ENCODE measurements at regions not wholly inside any gene's neighbourhood (a gene's known extent, or its start where the extent isn't known, plus 50 kb on each side); places are given as distances from the start of the nearest gene placed in this dataset.
"Not testable (repeated sequence)": the region's sequence is repeated elsewhere in the genome, so short reads cannot be mapped to it uniquely, and the experiment has no call there.

DNA sequence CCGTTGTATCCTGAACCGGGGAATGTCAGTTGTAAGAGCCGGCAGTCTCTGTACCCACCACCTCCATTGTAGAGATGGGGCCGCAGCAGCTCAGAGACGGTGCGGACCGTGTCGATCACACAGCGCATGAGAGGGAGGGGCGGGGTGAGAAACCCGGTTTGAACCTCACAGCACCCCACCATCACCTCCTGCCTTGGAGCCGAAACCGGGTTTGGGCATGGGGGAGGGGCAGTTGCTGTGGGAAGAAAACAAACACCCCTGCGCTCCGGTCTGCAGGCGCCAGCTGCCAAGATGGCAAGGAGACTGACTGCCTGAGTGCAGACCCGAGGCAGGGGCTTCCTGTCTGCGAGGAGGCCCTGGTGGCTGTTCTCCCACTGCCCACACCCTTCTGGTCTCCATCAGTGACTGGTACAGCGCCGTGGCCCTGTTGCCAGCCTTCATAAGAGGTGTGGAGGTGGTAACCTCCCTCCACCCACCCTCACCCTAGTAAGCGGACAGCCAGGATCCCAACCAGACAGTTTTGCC, 69.2 kb upstream of the SSBP3 start:
- DNase-seq (ENCODE audit: insufficient read length, low spot score) (no peak), FAIRE-seq (no peak)

- DNase-seq (ENCODE audit: insufficient read length, low spot score) (no peak), FAIRE-seq (no peak)
These were observed 68.4 kb upstream of the SSBP3 start for GRCh38 chr1:54474310-54475251.

- no peak for FAIRE-seq
- DNase-seq (ENCODE audit: insufficient read length, low spot score), result no peak
These were observed 65.4 kb upstream of the SSBP3 start for GRCh38 chr1:54471588-54471987.

GRCh38 chr1:54469444-54469843, 63.2 kb upstream of the SSBP3 start:
- FAIRE-seq; DNase-seq (ENCODE audit: insufficient read length, low spot score): not testable (repeated sequence)

- FAIRE-seq; DNase-seq (ENCODE audit: insufficient read length, low spot score): not testable (repeated sequence)
These were observed 62.3 kb upstream of the SSBP3 start for GRCh38 chr1:54468288-54469084.

DNA sequence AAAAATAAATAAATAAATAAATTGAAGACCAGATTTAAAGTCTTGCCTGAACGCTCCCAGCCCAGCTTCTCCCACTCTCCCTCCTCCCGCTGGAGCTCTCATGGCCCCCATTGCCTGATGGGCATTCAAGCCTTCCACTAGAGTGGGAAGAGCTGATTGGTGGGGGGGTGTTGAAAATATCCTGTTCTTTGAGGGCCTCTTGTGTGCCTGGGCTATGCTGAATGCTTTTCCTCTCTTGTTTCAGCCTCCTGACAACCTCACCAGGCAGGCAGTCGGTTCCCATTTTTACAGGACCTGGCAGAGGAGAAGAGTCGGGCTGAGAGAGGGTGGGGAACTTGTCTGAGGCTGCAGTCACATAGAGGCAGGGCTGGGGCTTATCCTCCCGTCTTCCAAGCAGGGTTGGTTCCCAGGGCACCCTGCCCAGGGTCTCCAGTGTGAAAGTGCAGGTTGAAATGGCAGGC, 59.2 kb upstream of the SSBP3 start:
- DNase-seq (ENCODE audit: insufficient read length, low spot score), result no peak

GRCh38 chr1:54464477-54465146, 58.4 kb upstream of the SSBP3 start:
- FAIRE-seq (no peak), DNase-seq (ENCODE audit: insufficient read length, low spot score) (no peak)

More for the DNA sequence above, 59.2 kb upstream of the SSBP3 start:
- FAIRE-seq, result no peak

- no peak for DNase-seq (ENCODE audit: insufficient read length, low spot score)
- FAIRE-seq, result no peak
These were observed 57.9 kb upstream of the SSBP3 start for GRCh38 chr1:54464031-54464476.

GRCh38 chr1:54463259-54464030, 57.3 kb upstream of the SSBP3 start:
- DNase-seq (ENCODE audit: insufficient read length, low spot score) (no peak), FAIRE-seq (no peak)

GRCh38 chr1:54462597-54463258, 56.5 kb upstream of the SSBP3 start:
- DNase-seq (ENCODE audit: insufficient read length, low spot score), result no peak
- FAIRE-seq, result no peak

DNA sequence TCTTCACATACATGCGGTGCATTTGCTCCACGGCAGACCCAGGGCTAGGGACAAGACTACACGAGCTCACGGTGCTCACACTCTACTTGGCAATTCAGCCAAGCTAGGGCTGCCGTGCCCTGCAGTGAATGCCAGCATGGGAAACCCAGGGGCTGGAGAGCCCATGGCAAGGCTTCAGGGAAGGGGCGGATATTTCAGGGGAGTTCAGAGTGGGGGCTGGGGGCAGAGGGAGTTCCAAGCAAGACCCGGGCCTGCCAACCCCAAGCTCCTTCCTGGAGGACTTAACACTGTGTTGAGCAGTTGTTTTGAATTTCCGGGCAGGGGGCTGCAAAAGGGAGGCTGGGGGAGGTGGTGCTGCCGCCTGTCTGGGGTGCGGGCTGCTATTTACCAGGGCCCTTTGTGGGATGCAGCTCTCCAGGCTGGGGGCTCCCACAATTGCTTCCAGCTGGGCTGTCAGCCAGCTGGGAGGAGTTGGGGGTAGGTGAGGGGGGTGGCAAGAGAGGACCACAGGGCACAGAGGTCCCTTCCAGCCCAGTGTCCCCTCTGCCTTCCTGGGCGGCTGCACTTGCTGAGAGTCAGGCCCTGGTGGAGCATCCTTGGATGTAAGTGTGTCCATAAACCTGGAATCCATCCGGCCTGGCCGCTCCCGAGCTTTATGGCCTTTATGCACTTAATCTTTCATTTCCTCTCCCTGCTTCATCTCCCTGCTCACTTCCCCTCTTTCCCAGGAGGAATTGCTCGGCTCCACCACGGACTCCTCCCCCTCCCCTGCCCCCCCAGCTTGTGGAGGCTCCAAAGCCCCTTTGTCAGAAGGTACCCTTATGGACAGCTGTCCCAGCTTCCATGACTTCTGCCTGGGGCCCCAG, 55.8 kb upstream of the SSBP3 start:
- DNase-seq (ENCODE audit: insufficient read length, low spot score), result no peak
- no peak for FAIRE-seq

DNA sequence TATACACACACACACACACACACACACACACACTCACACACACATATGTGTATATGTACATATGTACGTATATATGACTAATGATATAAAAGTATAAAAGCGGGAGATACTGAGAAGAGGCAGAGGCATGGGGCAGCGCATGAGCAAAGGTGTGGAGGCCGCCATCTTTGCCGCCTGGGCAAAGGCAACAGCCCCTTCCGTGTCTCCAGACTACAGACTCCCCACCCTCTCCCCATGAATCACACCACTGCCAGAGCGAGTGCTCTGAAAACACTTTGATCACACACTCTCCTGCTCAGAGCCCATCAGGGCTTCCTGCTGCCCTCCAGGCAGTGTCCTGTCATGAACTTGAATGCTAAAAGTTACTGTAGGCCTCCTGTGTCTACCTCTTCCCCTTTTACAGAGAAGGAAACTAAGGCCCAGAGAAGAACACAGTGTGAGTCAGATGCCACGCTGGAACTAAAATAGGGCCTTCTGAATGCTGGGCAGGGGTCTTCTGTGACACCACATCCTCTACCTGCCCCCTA, 54.7 kb upstream of the SSBP3 start:
- DNase-seq (ENCODE audit: insufficient read length, low spot score) (no peak), FAIRE-seq (no peak)

GRCh38 chr1:54460351-54460750, 54.2 kb upstream of the SSBP3 start:
- FAIRE-seq (no peak), DNase-seq (ENCODE audit: insufficient read length, low spot score) (no peak)

DNA sequence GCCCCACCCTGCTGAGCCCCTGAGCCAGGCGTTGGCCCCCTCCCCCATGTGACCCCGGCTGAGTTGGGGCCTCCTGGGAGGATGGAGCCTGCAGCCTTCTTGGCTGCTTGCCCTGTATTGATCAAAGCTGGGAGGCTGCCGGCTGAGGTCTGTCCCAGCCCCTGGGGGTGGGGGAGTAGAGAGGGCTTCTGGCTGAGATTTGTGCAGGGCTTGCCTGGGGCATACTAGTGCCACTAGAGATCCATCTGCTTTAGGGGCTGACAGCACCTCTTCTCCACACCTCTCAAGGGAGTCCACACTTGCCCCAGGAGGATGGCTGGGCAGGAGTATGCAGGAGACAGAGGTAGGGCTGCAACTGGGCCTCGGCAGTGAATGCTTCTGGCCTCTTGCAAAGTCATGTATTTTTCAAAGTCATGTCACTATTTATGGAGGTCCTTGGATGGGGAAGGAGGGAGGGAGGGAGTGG, 53.6 kb upstream of the SSBP3 start:
- DNase-seq (ENCODE audit: insufficient read length, low spot score) (no peak), FAIRE-seq (no peak)

GRCh38 chr1:54459140-54459539, 52.9 kb upstream of the SSBP3 start:
- DNase-seq (ENCODE audit: insufficient read length, low spot score) (no peak), FAIRE-seq (no peak)

DNA sequence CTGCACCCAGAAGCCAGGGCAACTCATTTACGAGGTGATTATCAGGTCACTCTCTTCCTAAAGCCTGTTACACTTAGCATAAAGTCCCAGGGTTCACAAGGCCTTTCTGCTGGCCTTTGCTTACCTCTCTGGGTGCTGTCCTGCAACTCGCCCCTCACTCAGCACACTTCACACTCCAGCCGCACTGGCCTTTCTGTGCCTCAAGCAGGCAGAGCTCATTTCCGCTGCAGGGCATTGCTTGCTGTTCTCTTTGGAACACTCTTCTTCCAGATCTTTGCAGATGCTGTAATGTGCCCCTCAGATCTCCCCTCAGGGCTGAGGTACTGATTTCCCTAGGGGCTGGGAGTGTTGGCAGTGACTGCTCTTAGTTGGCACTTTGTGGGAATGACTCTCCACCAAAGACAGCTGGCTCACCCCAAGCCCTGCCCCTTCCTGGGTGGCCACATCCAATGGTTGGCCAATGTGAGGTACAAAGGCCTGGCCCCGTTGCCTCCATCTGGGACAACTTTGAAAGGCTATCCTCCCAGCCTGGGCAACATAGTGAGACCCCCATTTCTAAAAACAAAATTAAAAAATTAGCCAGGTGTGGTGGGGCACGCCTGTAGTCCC, 50.8 kb upstream of the SSBP3 start:
- FAIRE-seq (no peak), DNase-seq (ENCODE audit: insufficient read length, low spot score) (no peak)

- no peak for FAIRE-seq
- DNase-seq (ENCODE audit: insufficient read length, low spot score), result no peak
These were observed 50.2 kb upstream of the SSBP3 start for GRCh38 chr1:54456361-54456760.

Measured in GM19239 (cell line).